Naive thymus-derived CD4-positive, alpha-beta T cell (primary cell): ENCODE measurements at regions not wholly inside any gene's neighbourhood (a gene's known extent, or its start where the extent isn't known, plus 50 kb on each side); places are given as distances from the start of the nearest gene placed in this dataset.

Experiments used
- ATAC-seq: fragments of 150-1000 bp; cut with Tn5 transposase; 2 replicates; pipeline ENCODE4 v1.10.0; 2021; ENCODE audit warnings: mild to moderate bottlenecking, moderate library complexity
- CTCF ChIA-PET: fragments of 350-600 bp; sonication (Branson Sonifier 250); formaldehyde crosslinking; loops from one replicate; lab custom pipeline; 2021; ENCODE audit warnings: antibody characterized with exemption; lab: Charles Lee
- POLR2A ChIA-PET: fragments of 350-600 bp; sonication (Branson Sonifier 250); formaldehyde crosslinking; loops from one replicate; lab custom pipeline; 2021; ENCODE audit warnings: antibody characterized with exemption, inconsistent platforms; lab: Charles Lee
- DNase-seq, 9 donors: peaks; one replicate each; pipeline versions ENCODE4 v3.0.0 to v3.0.0-alpha.2; 2020 to 2022; ENCODE audit warnings: mixed read lengths in 1 of 9
- H3K27ac ChIP-seq: one replicate; pipeline ENCODE4 v1.7.0; 2013; ENCODE audit warnings: mild to moderate bottlenecking, low read depth, low read length, moderate library complexity
- H3K27me3 ChIP-seq, 2 donors: one replicate each; pipeline ENCODE4 v1.7.0; 2013; ENCODE audit warnings: low read length in 2 of 2, mild to moderate bottlenecking in 2 of 2, moderate library complexity in 2 of 2; ENCODE audit not compliant: control insufficient read depth in 2 of 2, insufficient read depth in 2 of 2
- H3K36me3 ChIP-seq, 3 experiments: 1 replicate in 2 of 3; 2 replicates in 1 of 3; pipeline ENCODE4 v1.7.0; 2013; ENCODE audit warnings: low read length in 3 of 3, mild to moderate bottlenecking in 3 of 3, moderate library complexity in 1 of 3; ENCODE audit not compliant: insufficient read depth in 3 of 3, control insufficient read depth in 2 of 3
- H3K4me1 ChIP-seq, 2 donors: one replicate each; pipeline ENCODE4 v1.7.0; 2013; ENCODE audit warnings: low read length in 2 of 2, mild to moderate bottlenecking in 2 of 2, moderate library complexity in 1 of 2; ENCODE audit not compliant: control insufficient read depth in 2 of 2, insufficient read depth in 2 of 2
- H3K4me3 ChIP-seq: 2 replicates; pipeline ENCODE4 v1.7.0; 2013; ENCODE audit warnings: mild to moderate bottlenecking, low read length
- H3K9me3 ChIP-seq, 3 experiments: 1 replicate in 2 of 3; 2 replicates in 1 of 3; pipeline ENCODE4 v1.7.0; 2013; ENCODE audit warnings: low read length in 3 of 3; ENCODE audit not compliant: control insufficient read depth in 2 of 3
- H3K27ac Mint-ChIP-seq, 9 donors: one replicate each; pipeline ENCODE4 v1.8.0; 2020 to 2022; ENCODE audit warnings: mixed read lengths in 9 of 9, mild to moderate bottlenecking in 8 of 9, moderate library complexity in 5 of 9, inconsistent platforms in 2 of 9
- H3K27me3 Mint-ChIP-seq, 5 donors: one replicate each; pipeline ENCODE4 v1.8.0; 2021 to 2022; ENCODE audit warnings: mixed read lengths in 5 of 5, mild to moderate bottlenecking in 1 of 5
- H3K36me3 Mint-ChIP-seq, 5 donors: one replicate each; pipeline ENCODE4 v1.8.0; 2020 to 2022; ENCODE audit warnings: mixed read lengths in 5 of 5, mild to moderate bottlenecking in 3 of 5, inconsistent platforms in 1 of 5
- H3K4me1 Mint-ChIP-seq, 7 donors: one replicate each; pipeline ENCODE4 v1.8.0; 2020 to 2022; ENCODE audit warnings: mixed read lengths in 7 of 7, mild to moderate bottlenecking in 3 of 7, inconsistent platforms in 1 of 7
- H3K4me3 Mint-ChIP-seq, 10 donors: one replicate each; pipeline ENCODE4 v1.8.0; 2020 to 2022; ENCODE audit warnings: mild to moderate bottlenecking in 10 of 10, mixed read lengths in 10 of 10, moderate library complexity in 6 of 10, inconsistent platforms in 2 of 10
- H3K9me3 Mint-ChIP-seq, 11 donors: one replicate each; pipeline ENCODE4 v1.8.0; 2020 to 2022; ENCODE audit warnings: mixed read lengths in 11 of 11, mild to moderate bottlenecking in 4 of 11, inconsistent platforms in 1 of 11, moderate library complexity in 1 of 11
- intact Hi-C, 2 donors: fragments of 100-400 bp; cut with micrococcal nuclease; formaldehyde crosslinking; loops; one replicate each; pipeline ENCODE4 v1.15.1; 2023

DNA sequence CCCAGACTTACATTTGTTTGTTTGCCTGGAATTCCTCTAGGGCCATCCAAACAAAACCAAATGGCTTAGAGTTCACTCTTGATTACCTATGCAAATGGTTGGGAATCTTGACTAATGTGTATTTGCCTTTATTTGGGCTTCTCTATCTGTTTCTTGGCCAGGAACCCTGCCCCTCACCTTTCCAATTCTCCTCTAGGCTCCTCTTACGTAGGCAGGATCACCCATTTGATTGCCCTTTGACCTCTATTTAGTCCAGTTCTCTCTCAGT is 123.0 kb upstream of the DYRK2 start:
- ChIA-PET CTCF (no interaction called here), POLR2A (interaction anchor here (0.8 to 2.1 kb wide), 5 partner anchors 14 to 122 kb away, joined by 3 to 5 read pairs (median 3); no protein-coding TSS in a partner anchor)

DNA sequence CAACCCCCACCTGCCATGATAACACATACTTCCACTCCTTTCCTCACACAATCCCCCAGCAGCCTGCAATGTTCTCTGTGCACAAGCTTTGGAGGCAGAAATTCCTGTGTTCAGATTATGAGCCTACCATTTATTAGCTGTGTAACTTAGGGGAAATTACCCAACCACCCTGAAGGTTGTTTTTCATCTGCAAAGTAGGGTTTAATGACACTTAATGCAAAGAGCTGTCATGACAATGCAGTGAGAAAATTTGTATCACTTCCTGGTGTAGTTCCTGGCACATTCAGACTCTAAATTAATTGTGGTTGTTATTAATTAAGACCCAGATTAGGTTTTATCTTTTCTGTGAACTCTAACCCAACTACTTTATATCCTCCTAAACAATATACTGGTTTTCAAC is 122.4 kb upstream of the DYRK2 start:
- H3K9me3 ChIP-seq, result no peaks in the 10 kb centered on the region
- no peak overlapping the region for H3K4me3 ChIP-seq
- H3K27me3 ChIP-seq, result no peaks in the 10 kb centered on the region
- Mint-ChIP-seq H3K4me1 (peaks cover 0 to 32% (median 18%) of the 10 kb centered on the region in 7 donors), H3K9me3 (peaks cover 0 to 3% (median 0%) of the 10 kb centered on the region in 11 donors), H3K4me3 (no peak overlapping the region), H3K27me3 (peaks cover 0 to 4% (median 0%) of the 10 kb centered on the region in 5 donors), H3K36me3 (no peaks in the 10 kb centered on the region), H3K27ac (no peak overlapping the region)
- ChIA-PET POLR2A (interaction anchor here (0.8 to 2.1 kb wide), 4 partner anchors 31 to 122 kb away, joined by 3 to 5 read pairs (median 3); partner anchors contain the start of gene DYRK2), CTCF (no interaction called here)
- no peak overlapping the region for H3K27ac ChIP-seq
- H3K36me3 ChIP-seq, result no peaks in the 10 kb centered on the region
- H3K4me1 ChIP-seq, result peaks cover 0 to 8% of the 10 kb centered on the region in 2 donors
- no peak for DNase-seq
- intact Hi-C loops, result no loop called here
- ATAC-seq, result no peak

More for the DNA sequence above, 123.0 kb upstream of the DYRK2 start:
- Mint-ChIP-seq H3K27me3 (peaks cover 0 to 8% (median 0%) of the 10 kb centered on the region in 5 donors), H3K9me3 (peaks cover 0 to 3% (median 0%) of the 10 kb centered on the region in 11 donors), H3K4me3 (peak overlapping the region in 1 of 10 donors; percentile 58), H3K4me1 (peaks cover 0 to 38% (median 14%) of the 10 kb centered on the region in 7 donors), H3K36me3 (no peaks in the 10 kb centered on the region), H3K27ac (no peak overlapping the region)
- intact Hi-C loops, result no loop called here
- no peaks in the 10 kb centered on the region for H3K27me3 ChIP-seq
- H3K4me3 ChIP-seq, result no peak overlapping the region
- no peaks in the 10 kb centered on the region for H3K36me3 ChIP-seq
- no peak for ATAC-seq
- DNase-seq, result no peak
- H3K9me3 ChIP-seq, result no peaks in the 10 kb centered on the region
- H3K27ac ChIP-seq, result no peak overlapping the region
- H3K4me1 ChIP-seq, result peaks cover 0 to 8% of the 10 kb centered on the region in 2 donors

DNA sequence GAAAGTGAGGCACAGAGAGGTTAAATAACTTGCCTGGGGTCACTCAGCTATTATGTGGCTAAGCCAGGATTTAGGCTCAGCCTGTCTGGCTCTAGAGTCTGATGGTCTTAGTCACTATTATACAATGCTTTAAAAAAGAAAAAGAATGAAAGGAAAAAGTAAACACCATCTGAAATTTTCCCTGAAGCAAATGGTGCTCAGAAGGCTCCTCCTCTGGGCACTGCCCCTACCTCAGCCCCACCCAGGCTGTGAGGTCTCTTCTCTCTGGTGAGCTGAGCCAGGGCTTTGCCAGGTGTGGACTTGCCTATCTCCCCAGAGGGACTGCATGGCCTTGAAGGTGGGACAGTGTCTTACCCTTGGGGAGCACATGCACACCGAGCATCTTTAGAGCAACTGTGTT is 117.5 kb upstream of the DYRK2 start:
- DNase-seq, result no peak
- Histone ChIP-seq H3K4me3 (no peak overlapping the region), H3K27me3 (no peaks in the 10 kb centered on the region), H3K4me1 (peaks cover 0 to 3% of the 10 kb centered on the region in 2 donors), H3K36me3 (no peaks in the 10 kb centered on the region), H3K9me3 (no peaks in the 10 kb centered on the region), H3K27ac (no peak overlapping the region)
- Mint-ChIP-seq H3K27ac (peak overlapping the region in 1 of 9 donors; percentile 44), H3K27me3 (peaks cover 0 to 15% (median 0%) of the 10 kb centered on the region in 5 donors), H3K4me3 (no peak overlapping the region), H3K36me3 (peaks cover 0 to 2% (median 0%) of the 10 kb centered on the region in 5 donors), H3K9me3 (peaks cover 0 to 3% (median 0%) of the 10 kb centered on the region in 11 donors), H3K4me1 (peaks cover 0 to 19% (median 15%) of the 10 kb centered on the region in 7 donors)
- POLR2A ChIA-PET, result interaction anchor here (0.6 kb wide), 1 partner anchor 43 kb away, joined by 3 read pairs; no protein-coding TSS in a partner anchor
- intact Hi-C loops, result loop anchor here in 1 of 2 donors (5.0 kb wide), 1 partner anchor 84 kb away; no protein-coding TSS in a partner anchor
- ATAC-seq, result no peak
- CTCF ChIA-PET, result no interaction called here

DNA sequence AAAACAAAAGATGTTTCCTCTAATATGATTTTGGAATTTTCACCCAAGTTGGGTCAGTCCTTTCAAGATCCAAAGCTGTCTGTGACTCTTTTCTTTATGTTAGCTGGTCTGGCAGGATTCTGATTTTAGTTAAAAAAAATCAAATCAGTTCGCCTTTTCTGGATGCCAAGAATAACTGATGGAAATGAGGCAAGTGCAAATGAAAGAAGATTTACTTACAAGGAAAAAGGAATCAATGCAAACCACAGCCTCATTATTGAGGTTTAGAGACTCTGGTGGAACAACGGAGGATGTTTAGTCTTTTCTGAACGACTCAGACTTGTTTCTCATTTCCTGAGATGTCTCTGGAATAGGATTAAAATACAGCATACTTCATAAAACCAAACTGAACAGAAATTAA is 117.0 kb upstream of the DYRK2 start:
- POLR2A ChIA-PET, result interaction anchor here (0.6 kb wide), 1 partner anchor 43 kb away, joined by 3 read pairs; no protein-coding TSS in a partner anchor

DNA sequence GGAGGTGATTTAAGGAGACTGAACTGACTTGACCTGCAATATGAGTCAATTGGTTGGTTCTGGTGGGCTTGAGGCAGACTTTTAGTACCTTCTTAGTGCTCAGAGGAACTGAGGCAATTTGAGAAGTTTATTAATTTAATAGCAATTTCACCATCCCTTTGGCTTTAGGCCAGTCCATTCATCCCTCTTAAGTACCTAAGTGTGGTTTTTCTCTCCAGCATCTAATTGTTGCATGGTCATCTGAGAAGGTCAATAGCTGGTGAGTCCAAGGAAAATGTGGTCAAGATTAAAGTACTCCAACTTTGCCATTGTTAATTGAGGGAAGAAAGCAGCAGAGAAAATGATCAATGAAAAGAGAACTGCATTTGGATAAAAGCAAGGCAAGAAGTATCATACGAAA is 115.4 kb upstream of the DYRK2 start:
- Mint-ChIP-seq H3K27me3 (peaks cover 0 to 15% (median 0%) of the 10 kb centered on the region in 5 donors), H3K4me3 (no peak overlapping the region), H3K4me1 (peaks cover 0 to 16% (median 9%) of the 10 kb centered on the region in 7 donors), H3K9me3 (peaks cover 0 to 1% (median 0%) of the 10 kb centered on the region in 11 donors), H3K36me3 (peaks cover 0 to 2% (median 0%) of the 10 kb centered on the region in 5 donors), H3K27ac (no peak overlapping the region)
- Histone ChIP-seq H3K9me3 (no peaks in the 10 kb centered on the region), H3K27me3 (no peaks in the 10 kb centered on the region), H3K27ac (no peak overlapping the region), H3K4me3 (no peak overlapping the region), H3K36me3 (no peaks in the 10 kb centered on the region), H3K4me1 (no peaks in the 10 kb centered on the region)
- CTCF ChIA-PET, result no interaction called here
- DNase-seq (no peak), ATAC-seq (no peak)
- intact Hi-C loops, result loop anchor here in 1 of 2 donors (5.0 kb wide), 1 partner anchor 86 kb away; no protein-coding TSS in a partner anchor
- POLR2A ChIA-PET, result interaction anchor here (0.7 kb wide), 1 partner anchor 115 kb away, joined by 3 read pairs; the partner anchor contains the start of gene DYRK2

More for the DNA sequence above, 117.0 kb upstream of the DYRK2 start:
- Histone ChIP-seq H3K27ac (no peak overlapping the region), H3K4me1 (no peaks in the 10 kb centered on the region), H3K27me3 (no peaks in the 10 kb centered on the region), H3K36me3 (no peaks in the 10 kb centered on the region), H3K9me3 (no peaks in the 10 kb centered on the region), H3K4me3 (no peak overlapping the region)
- Mint-ChIP-seq H3K27me3 (peaks cover 0 to 15% (median 0%) of the 10 kb centered on the region in 5 donors), H3K4me1 (peaks cover 0 to 16% (median 11%) of the 10 kb centered on the region in 7 donors), H3K27ac (no peak overlapping the region), H3K9me3 (peaks cover 0 to 3% (median 0%) of the 10 kb centered on the region in 11 donors), H3K4me3 (no peak overlapping the region), H3K36me3 (peaks cover 0 to 2% (median 0%) of the 10 kb centered on the region in 5 donors)
- CTCF ChIA-PET, result interaction anchor here (0.6 kb wide), 1 partner anchor 1158 kb away, joined by 3 read pairs; no protein-coding TSS in a partner anchor
- intact Hi-C loops, result loop anchor here in 1 of 2 donors (5.0 kb wide), 1 partner anchor 84 kb away; no protein-coding TSS in a partner anchor
- DNase-seq (no peak), ATAC-seq (no peak)

DNA sequence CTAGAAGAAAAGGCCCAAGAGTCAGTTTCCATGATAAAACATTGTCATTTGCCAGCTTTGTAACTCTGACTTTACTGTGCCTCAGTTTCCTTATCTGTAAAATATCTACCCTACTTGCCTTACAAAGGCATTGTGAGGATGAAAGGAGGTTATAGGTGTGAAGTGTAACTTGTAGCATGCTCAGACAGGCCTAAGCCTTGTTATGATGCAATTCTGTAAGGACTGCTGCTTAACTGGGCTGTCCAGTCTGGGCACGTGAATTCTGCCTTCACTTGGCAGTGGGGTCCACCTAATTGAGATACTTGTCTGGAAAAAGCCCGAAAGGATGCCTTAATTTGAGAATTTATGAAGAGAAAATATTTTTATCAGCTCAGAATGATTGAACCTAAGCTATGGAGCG is 114.5 kb upstream of the DYRK2 start:
- Histone ChIP-seq H3K36me3 (no peaks in the 10 kb centered on the region), H3K9me3 (no peaks in the 10 kb centered on the region), H3K4me3 (no peak overlapping the region), H3K27ac (no peak overlapping the region), H3K4me1 (no peaks in the 10 kb centered on the region), H3K27me3 (no peaks in the 10 kb centered on the region)
- Mint-ChIP-seq H3K4me1 (peaks cover 0 to 16% (median 9%) of the 10 kb centered on the region in 7 donors), H3K36me3 (peaks cover 0 to 2% (median 0%) of the 10 kb centered on the region in 5 donors), H3K9me3 (peaks cover 0 to 1% (median 0%) of the 10 kb centered on the region in 11 donors), H3K27me3 (peaks cover 0 to 16% (median 0%) of the 10 kb centered on the region in 5 donors), H3K27ac (no peak overlapping the region), H3K4me3 (no peak overlapping the region)
- POLR2A ChIA-PET, result interaction anchor here (0.7 kb wide), 1 partner anchor 49 kb away, joined by 3 read pairs; no protein-coding TSS in a partner anchor
- CTCF ChIA-PET, result no interaction called here
- DNase-seq, result no peak
- intact Hi-C loops, result loop anchor here in 1 of 2 donors (5.0 kb wide), 1 partner anchor 87 kb away; no protein-coding TSS in a partner anchor
- no peak for ATAC-seq
